ENCODE measurements at regions not wholly inside any gene's neighbourhood (a gene's known extent, or its start where the extent isn't known, plus 50 kb on each side); places are given as distances from the start of the nearest gene placed in this dataset.

- TF ChIP-seq POLR2A (IDR thresholded peaks at IDR 0.05; ENCODE audit: low read depth, low read length) (no peak), POLR2AphosphoS5 (IDR thresholded peaks at IDR 0.05; ENCODE audit: low read depth, low read length) (no peak), SPI1 (IDR thresholded peaks at IDR 0.05; ENCODE audit: low read depth, low read length) (no peak), TAF1 (IDR thresholded peaks at IDR 0.05; ENCODE audit: low read depth, low read length) (no peak)
These were observed 325.5 kb upstream of the HS6ST1 start for GRCh38 chr2:128644156-128644555.
